ENCODE measurements at regions not wholly inside any gene's neighbourhood (a gene's known extent, or its start where the extent isn't known, plus 50 kb on each side); places are given as distances from the start of the nearest gene placed in this dataset.

- no peak for TF ChIP-seq CTCF (IDR thresholded peaks at IDR 0.05)
- intact Hi-C loops (cut with DNase I) = no loop called here
- peak in 1 of 2 donors; percentile 53 for DNase-seq (ENCODE audit: low spot score in 2 of 2)
- Histone ChIP-seq H3K4me3 (no peak overlapping the region), H3K9me3 (no peaks in the 10 kb centered on the region), H3K36me3 (no peaks in the 10 kb centered on the region), H3K27ac (no peak overlapping the region), H3K27me3 (no peaks in the 10 kb centered on the region), H3K4me1 (peaks cover 3 to 5% of the 10 kb centered on the region in 2 donors)
Observed at GRCh38 chr7:125061-125475, 67.3 kb upstream of the FAM20C start.

- no peak for TF ChIP-seq CTCF (IDR thresholded peaks at IDR 0.05)
- Histone ChIP-seq H3K27ac (no peak overlapping the region), H3K9me3 (no peaks in the 10 kb centered on the region), H3K4me1 (peaks cover 5 to 6% of the 10 kb centered on the region in 2 donors), H3K27me3 (no peaks in the 10 kb centered on the region), H3K36me3 (no peaks in the 10 kb centered on the region), H3K4me3 (no peak overlapping the region)
- no peak for DNase-seq (ENCODE audit: low spot score in 2 of 2)
- intact Hi-C loops (cut with DNase I) = no loop called here
Observed at GRCh38 chr7:125661-126060, 66.7 kb upstream of the FAM20C start.

- Histone ChIP-seq H3K9me3 (no peaks in the 10 kb centered on the region), H3K27me3 (no peaks in the 10 kb centered on the region), H3K27ac (no peak overlapping the region), H3K4me1 (peaks cover 5 to 6% of the 10 kb centered on the region in 2 donors), H3K36me3 (no peaks in the 10 kb centered on the region), H3K4me3 (no peak overlapping the region)
- intact Hi-C loops (cut with DNase I) = no loop called here
- no peak for DNase-seq (ENCODE audit: low spot score in 2 of 2)
- no peak for TF ChIP-seq CTCF (IDR thresholded peaks at IDR 0.05)
Observed at GRCh38 chr7:126368-126767, 66.0 kb upstream of the FAM20C start.

GRCh38 chr7:127064-127598, 65.2 kb upstream of the FAM20C start:
- Histone ChIP-seq H3K27ac (no peak overlapping the region), H3K27me3 (no peaks in the 10 kb centered on the region), H3K4me3 (no peak overlapping the region), H3K36me3 (no peaks in the 10 kb centered on the region), H3K9me3 (no peaks in the 10 kb centered on the region), H3K4me1 (peaks cover 5 to 6% of the 10 kb centered on the region in 2 donors)
- no peak for TF ChIP-seq CTCF (IDR thresholded peaks at IDR 0.05)
- no peak for DNase-seq (ENCODE audit: low spot score in 2 of 2)
- intact Hi-C loops (cut with DNase I) = no loop called here

- Histone ChIP-seq H3K4me3 (no peak overlapping the region), H3K4me1 (peaks cover 5 to 6% of the 10 kb centered on the region in 2 donors), H3K36me3 (no peaks in the 10 kb centered on the region), H3K27me3 (no peaks in the 10 kb centered on the region), H3K27ac (no peak overlapping the region), H3K9me3 (no peaks in the 10 kb centered on the region)
- DNase-seq (ENCODE audit: low spot score in 2 of 2) = no peak
- intact Hi-C loops (cut with DNase I) = loop anchor here (1.0 kb wide), 1 partner anchor 21 kb away; no protein-coding TSS in a partner anchor
- TF ChIP-seq CTCF (IDR thresholded peaks at IDR 0.05) = no peak
Observed at GRCh38 chr7:128171-129080, 63.9 kb upstream of the FAM20C start.
